ENCODE measurements at regions not wholly inside any gene's neighbourhood (a gene's known extent, or its start where the extent isn't known, plus 50 kb on each side); places are given as distances from the start of the nearest gene placed in this dataset.

DNA sequence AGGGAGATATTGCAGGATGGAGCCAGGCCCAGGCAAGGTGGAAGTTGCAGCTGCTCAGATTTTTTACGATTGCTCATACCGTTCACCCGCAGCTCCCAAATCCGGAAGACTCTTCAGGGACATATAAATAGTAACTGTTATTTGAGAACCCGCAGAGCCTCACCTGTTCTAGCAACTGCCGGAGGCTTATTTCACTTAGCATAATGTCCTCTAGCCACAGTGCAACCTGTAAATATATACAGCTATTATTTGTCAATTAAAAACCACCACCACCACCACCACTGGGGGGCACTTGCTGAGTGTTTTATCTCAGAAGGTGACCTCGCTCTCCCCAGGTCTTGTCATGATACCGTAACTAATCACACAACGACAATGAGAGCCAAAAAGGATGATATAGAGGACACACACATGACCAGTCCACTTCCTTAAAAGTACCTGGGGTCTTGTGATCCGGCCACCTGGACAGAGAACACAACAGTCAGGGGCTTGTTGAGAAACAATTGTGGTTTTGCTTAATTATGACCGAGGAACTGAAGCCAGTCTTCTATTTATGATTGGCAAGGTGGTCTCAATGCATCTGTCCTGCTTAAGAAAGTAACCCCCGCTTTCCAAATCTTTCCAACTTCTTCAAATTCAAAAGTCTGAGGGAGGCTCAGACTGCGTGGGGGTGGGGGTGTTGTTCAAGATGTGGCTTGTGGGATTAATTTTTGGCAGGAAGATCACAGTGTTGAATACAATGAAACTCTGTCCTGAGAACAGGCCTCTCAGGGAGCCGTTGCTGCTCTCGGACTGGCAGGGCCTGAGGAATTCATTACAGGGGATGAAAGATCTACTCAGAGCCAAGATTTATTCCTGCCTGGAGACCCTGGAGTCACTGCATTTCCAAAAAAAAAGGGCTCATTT is 72.3 kb upstream of the PRNP start:
- ChIA-PET POLR2A (no interaction called here), CTCF (interaction anchor here (0.5 to 2.2 kb wide), 23 partner anchors 9 to 513 kb away, joined by 3 to 63 read pairs (median 4); partner anchors contain the start of genes CDS2 and PRND)
- H3K27me3 ChIP-seq (replicated peaks in 1 of 4; ENCODE audit: control extremely low read depth in 1 of 4, control insufficient read depth in 3 of 4, insufficient read depth in 4 of 4, low read length in 3 of 4) = no peaks in the 10 kb centered on the region
- intact Hi-C loops (cut with micrococcal nuclease) = loop anchor here (1.0 to 5.0 kb wide), 2 partner anchors 106 to 128 kb away; no protein-coding TSS in a partner anchor
- H3K4me3 ChIP-seq (ENCODE audit: control extremely low read depth in 1 of 5, extremely low read depth in 1 of 5, insufficient read depth in 1 of 5, low read depth in 2 of 5, low read length in 4 of 5) = no peak overlapping the region
- H3K79me2 ChIP-seq (ENCODE audit: control insufficient read depth, insufficient read depth, low read length) = no peaks in the 10 kb centered on the region
- peaks cover 0 to 17% (median 13%) of the 10 kb centered on the region in 3 donors for H3K9me3 ChIP-seq (ENCODE audit: control extremely low read depth in 1 of 3, control insufficient read depth in 2 of 3, insufficient read depth in 1 of 3, low read length in 2 of 3)
- H2AFZ ChIP-seq (ENCODE audit: insufficient read depth, low read depth, low read length, poor library complexity, severe bottlenecking) = peak overlapping the region; percentile 70
- Mint-ChIP-seq H3K9me3 (ENCODE audit: insufficient read depth) (peaks cover 13% of the 10 kb centered on the region), H3K4me1 (peaks cover 14% of the 10 kb centered on the region), H3K27ac (peak overlapping the region; percentile 78), H3K4me3 (peak overlapping the region; percentile 46), H3K27me3 (no peaks in the 10 kb centered on the region)
- H3K4me2 ChIP-seq (replicated peaks; ENCODE audit: low read depth, low read length, poor library complexity, severe bottlenecking) = peak overlapping the region; percentile 50
- peak overlapping the region; percentile 2 for H3K9ac ChIP-seq (ENCODE audit: low read length)
- peak overlapping the region in 1 of 2 donors; percentile 16 for H3K27ac ChIP-seq (ENCODE audit: low read length in 2 of 2)
- WGBS (ENCODE audit: insufficient coverage) = 45% methylated on average over 3 of the region's 15 CpGs
- DNase-seq (peak; percentile 81), ATAC-seq (ENCODE audit: low read depth) (peak; percentile 96)
- TF ChIP-seq CTCF (IDR thresholded peaks at IDR 0.05) (peak; percentile 71), EZH2 (IDR thresholded peaks at IDR 0.05; ENCODE audit: borderline replicate concordance, insufficient read depth, low read depth, low read length, poor library complexity, severe bottlenecking) (no peak)
- peaks cover 12 to 15% of the 10 kb centered on the region in 2 donors for H3K4me1 ChIP-seq (ENCODE audit: control insufficient read depth in 2 of 2, insufficient read depth in 2 of 2, low read length in 2 of 2)
- no peaks in the 10 kb centered on the region for H4K20me1 ChIP-seq (ENCODE audit: control insufficient read depth, insufficient read depth, low read length, poor library complexity, severe bottlenecking)
- no peaks in the 10 kb centered on the region for H3K36me3 ChIP-seq (replicated peaks in 1 of 2; ENCODE audit: control extremely low read depth in 1 of 2, control insufficient read depth in 1 of 2, extremely low read depth in 1 of 2, insufficient read depth in 2 of 2, low read length in 1 of 2)

- peak overlapping the region; percentile 70 for H2AFZ ChIP-seq (ENCODE audit: insufficient read depth, low read depth, low read length, poor library complexity, severe bottlenecking)
- no peaks in the 10 kb centered on the region for H3K79me2 ChIP-seq (ENCODE audit: control insufficient read depth, insufficient read depth, low read length)
- no peaks in the 10 kb centered on the region for H3K36me3 ChIP-seq (replicated peaks in 1 of 2; ENCODE audit: control extremely low read depth in 1 of 2, control insufficient read depth in 1 of 2, extremely low read depth in 1 of 2, insufficient read depth in 2 of 2, low read length in 1 of 2)
- peaks cover 13% of the 10 kb centered on the region for H3K9me3 Mint-ChIP-seq (ENCODE audit: insufficient read depth)
- WGBS (ENCODE audit: insufficient coverage) = 88% methylated on average over 2 of the region's 6 CpGs
- H3K27me3 ChIP-seq (replicated peaks in 1 of 4; ENCODE audit: control extremely low read depth in 1 of 4, control insufficient read depth in 3 of 4, insufficient read depth in 4 of 4, low read length in 3 of 4) = no peaks in the 10 kb centered on the region
- no peak overlapping the region for H3K4me2 ChIP-seq (replicated peaks; ENCODE audit: low read depth, low read length, poor library complexity, severe bottlenecking)
- H3K4me1 Mint-ChIP-seq = peaks cover 14% of the 10 kb centered on the region
- peak overlapping the region; percentile 37 for H3K27ac Mint-ChIP-seq
- H3K27me3 Mint-ChIP-seq = no peaks in the 10 kb centered on the region
- intact Hi-C loops (cut with micrococcal nuclease) = loop anchor here (5.0 kb wide), 1 partner anchor 129 kb away; no protein-coding TSS in a partner anchor
- H3K9me3 ChIP-seq (ENCODE audit: control extremely low read depth in 1 of 3, control insufficient read depth in 2 of 3, insufficient read depth in 1 of 3, low read length in 2 of 3) = peaks cover 0 to 17% (median 13%) of the 10 kb centered on the region in 3 donors
- POLR2A ChIA-PET = no interaction called here
- CTCF ChIA-PET = interaction anchor here (0.5 to 11.1 kb wide), 25 partner anchors 8 to 513 kb away, joined by 3 to 145 read pairs (median 4); partner anchors contain the start of genes CDS2 and PRND
- H3K27ac ChIP-seq (ENCODE audit: low read length in 2 of 2) = no peak overlapping the region
- TF ChIP-seq EZH2 (IDR thresholded peaks at IDR 0.05; ENCODE audit: borderline replicate concordance, insufficient read depth, low read depth, low read length, poor library complexity, severe bottlenecking) (no peak), CTCF (IDR thresholded peaks at IDR 0.05) (no peak)
- H3K4me3 Mint-ChIP-seq = no peak overlapping the region
- no peak for DNase-seq
- H4K20me1 ChIP-seq (ENCODE audit: control insufficient read depth, insufficient read depth, low read length, poor library complexity, severe bottlenecking) = no peaks in the 10 kb centered on the region
- no peak overlapping the region for H3K4me3 ChIP-seq (ENCODE audit: control extremely low read depth in 1 of 5, extremely low read depth in 1 of 5, insufficient read depth in 1 of 5, low read depth in 2 of 5, low read length in 4 of 5)
- H3K9ac ChIP-seq (ENCODE audit: low read length) = no peak overlapping the region
- H3K4me1 ChIP-seq (ENCODE audit: control insufficient read depth in 2 of 2, insufficient read depth in 2 of 2, low read length in 2 of 2) = peaks cover 12 to 15% of the 10 kb centered on the region in 2 donors
- ATAC-seq (ENCODE audit: low read depth) = no peak
These were observed 73.1 kb upstream of the PRNP start for GRCh38 chr20:4613184-4613583.

Measured in B cell (primary cell).